ENCODE measurements at regions not wholly inside any gene's neighbourhood (a gene's known extent, or its start where the extent isn't known, plus 50 kb on each side); places are given as distances from the start of the nearest gene placed in this dataset.

- no TSS peak for BruUV-seq (replicated peaks)
- H3K9me2 ChIP-seq (ENCODE audit: insufficient read depth, low read length): no peaks in the 10 kb centered on the region
- peak overlapping the region; percentile 91 for H3K4me2 ChIP-seq (ENCODE audit: low read length)
- DNase-seq (ENCODE audit: low spot score): peak; percentile 92
- ChIA-PET CTCF (ENCODE audit: unreplicated experiment) (interaction anchor here (1.1 to 4.4 kb wide), 2 partner anchors 124 to 292 kb away, joined by 3 to 44 read pairs; no protein-coding TSS in a partner anchor), POLR2A (interaction anchor here (0.5 to 5.4 kb wide), 8 partner anchors 112 to 292 kb away, joined by 3 to 31 read pairs (median 4); partner anchors contain the start of gene MGAT5)
- intact Hi-C loops (cut with micrococcal nuclease; ENCODE audit: unreplicated experiment): loop anchor here (1.0 to 5.0 kb wide), 6 partner anchors 87 to 797 kb away; partner anchors contain the start of gene CCNT2
- H3K9me3 ChIP-seq (ENCODE audit: low read length): no peaks in the 10 kb centered on the region
- peaks cover 46% of the 10 kb centered on the region for H3K4me1 ChIP-seq (ENCODE audit: insufficient read depth, low read length, poor library complexity, severe bottlenecking)
- H2AFZ ChIP-seq (ENCODE audit: low read length): peak overlapping the region; percentile 68; the same call in 1 of the 2 replicates
- peaks cover 34% of the 10 kb centered on the region for H4K20me1 ChIP-seq (ENCODE audit: insufficient read depth, low read length)
- peaks cover 40% of the 10 kb centered on the region; the same call in 1 of the 2 replicates for H3K79me2 ChIP-seq (ENCODE audit: insufficient read depth, low read depth, low read length)
- peak overlapping the region; percentile 81 for H3K27ac ChIP-seq (ENCODE audit: low read depth, low read length, poor library complexity, severe bottlenecking)
- TF ChIP-seq CTCF (conservative IDR thresholded peaks at IDR 0.05; ENCODE audit: low read length): no peak
- no peak for TF ChIP-seq EZH2phosphoT487 (IDR thresholded peaks at IDR 0.05; ENCODE audit: borderline replicate concordance, low read depth, low read length)
- no peaks in the 10 kb centered on the region for H3K36me3 ChIP-seq (ENCODE audit: insufficient read depth, low read length)
- peak overlapping the region; percentile 99 for H3K4me3 ChIP-seq (ENCODE audit: low read depth, low read length, poor library complexity, severe bottlenecking)
Measured at GRCh38 chr2:134119713-134120405, 134.0 kb upstream of the MGAT5 start.

GRCh38 chr2:134120406-134120732, 133.5 kb upstream of the MGAT5 start:
- H3K9me3 ChIP-seq (ENCODE audit: low read length): no peaks in the 10 kb centered on the region
- no TSS peak for BruUV-seq (replicated peaks)
- H3K4me2 ChIP-seq (ENCODE audit: low read length): peak overlapping the region; percentile 91
- peak overlapping the region; percentile 99 for H3K4me3 ChIP-seq (ENCODE audit: low read depth, low read length, poor library complexity, severe bottlenecking)
- peaks cover 46% of the 10 kb centered on the region for H3K4me1 ChIP-seq (ENCODE audit: insufficient read depth, low read length, poor library complexity, severe bottlenecking)
- peak overlapping the region; percentile 34; the same call in 1 of the 2 replicates for H2AFZ ChIP-seq (ENCODE audit: low read length)
- TF ChIP-seq EZH2phosphoT487 (IDR thresholded peaks at IDR 0.05; ENCODE audit: borderline replicate concordance, low read depth, low read length) (no peak), CTCF (conservative IDR thresholded peaks at IDR 0.05; ENCODE audit: low read length) (no peak)
- H4K20me1 ChIP-seq (ENCODE audit: insufficient read depth, low read length): peaks cover 38% of the 10 kb centered on the region
- intact Hi-C loops (cut with micrococcal nuclease; ENCODE audit: unreplicated experiment): loop anchor here (5.0 kb wide), 1 partner anchor 172 kb away; no protein-coding TSS in a partner anchor
- DNase-seq (ENCODE audit: low spot score): no peak
- 0 out of 2 replicates have a peak, but pooled peaks cover 3% of the 10 kb centered on the region for H3K36me3 ChIP-seq (ENCODE audit: insufficient read depth, low read length)
- no peaks in the 10 kb centered on the region for H3K9me2 ChIP-seq (ENCODE audit: insufficient read depth, low read length)
- H3K27ac ChIP-seq (ENCODE audit: low read depth, low read length, poor library complexity, severe bottlenecking): peak overlapping the region; percentile 81
- POLR2A ChIA-PET: interaction anchor here (1.0 to 5.4 kb wide), 7 partner anchors 116 to 291 kb away, joined by 3 to 31 read pairs (median 4); partner anchors contain the start of gene MGAT5
- CTCF ChIA-PET (ENCODE audit: unreplicated experiment): interaction anchor here (1.1 to 4.4 kb wide), 2 partner anchors 123 to 292 kb away, joined by 3 to 44 read pairs; no protein-coding TSS in a partner anchor
- peaks cover 45% of the 10 kb centered on the region; the same call in 1 of the 2 replicates for H3K79me2 ChIP-seq (ENCODE audit: insufficient read depth, low read depth, low read length)
